ENCODE measurements at regions not wholly inside any gene's neighbourhood (a gene's known extent, or its start where the extent isn't known, plus 50 kb on each side); places are given as distances from the start of the nearest gene placed in this dataset.
"Not testable (repeated sequence)": the region's sequence is repeated elsewhere in the genome, so short reads cannot be mapped to it uniquely, and the experiment has no call there.

GRCh38 chr3:816605-817004 is 276.2 kb upstream of the CNTN6 start:
- DNase-seq = no peak

- no peak for DNase-seq
Measured at GRCh38 chr3:834679-835078, 258.1 kb upstream of the CNTN6 start.

DNA sequence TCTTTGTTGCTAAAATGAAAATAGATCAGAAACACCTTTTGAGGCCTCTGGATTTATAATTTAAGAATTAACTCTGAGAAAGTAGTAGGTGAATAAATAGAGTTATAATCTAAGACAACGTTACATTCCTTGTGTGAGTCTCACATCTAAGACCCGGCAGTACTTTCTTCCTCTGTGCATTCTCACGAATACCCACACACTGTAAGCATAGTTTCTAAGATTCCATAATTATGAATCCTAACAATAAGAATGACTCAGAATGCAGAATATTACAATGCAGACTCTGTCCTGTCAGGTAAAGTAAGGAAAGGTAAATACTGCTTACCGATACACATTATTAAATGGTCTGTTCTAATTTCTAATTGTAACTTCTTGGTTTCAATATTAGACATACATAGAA is 257.7 kb upstream of the CNTN6 start:
- DNase-seq = no peak

GRCh38 chr3:839981-840380 is 252.8 kb upstream of the CNTN6 start:
- DNase-seq = no peak

- DNase-seq = no peak
Measured at GRCh38 chr3:851098-851790, 241.6 kb upstream of the CNTN6 start.

GRCh38 chr3:852033-852432 is 240.8 kb upstream of the CNTN6 start:
- no peak for DNase-seq

- DNase-seq = no peak
Measured at GRCh38 chr3:853489-853888, 239.3 kb upstream of the CNTN6 start.

DNA sequence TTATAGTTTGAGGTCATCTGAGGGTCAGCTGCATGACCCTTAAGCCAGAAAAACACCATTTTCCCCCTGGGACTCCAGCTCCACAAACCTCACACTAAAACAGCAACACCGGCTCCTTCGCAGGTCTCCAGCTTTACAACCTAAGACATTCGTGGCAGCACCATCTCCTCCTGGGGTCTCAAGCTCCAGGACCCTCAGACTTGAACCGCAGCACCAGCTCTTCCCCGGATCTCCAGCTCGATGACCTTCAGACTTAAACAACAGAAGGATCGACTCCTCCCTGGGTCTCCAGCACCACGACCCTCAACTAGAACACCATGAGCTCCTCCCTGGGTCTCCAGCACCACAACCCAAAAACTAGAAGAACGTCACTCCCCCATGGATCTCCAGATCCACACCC is 233.7 kb upstream of the CNTN6 start:
- DNase-seq = no peak

DNA sequence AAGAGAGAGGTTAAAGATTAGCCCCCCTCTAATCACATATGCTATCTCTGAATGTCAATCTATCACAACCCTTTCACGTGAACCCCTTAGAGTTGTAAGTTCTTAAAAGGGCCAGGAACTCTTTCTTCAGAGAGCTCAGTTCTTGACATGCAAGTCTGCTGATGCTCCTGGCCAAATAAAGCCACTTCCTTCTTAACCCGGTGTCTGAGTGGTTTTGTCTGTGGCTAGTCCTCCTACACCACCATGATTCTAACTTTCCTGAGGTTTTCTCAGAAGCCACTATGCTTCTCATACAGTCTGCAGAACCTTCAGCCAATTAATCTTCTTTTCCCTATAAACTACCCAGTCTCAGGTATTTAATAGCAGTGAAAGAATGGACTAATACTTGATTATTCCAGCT is 231.1 kb upstream of the CNTN6 start:
- DNase-seq = no peak

DNA sequence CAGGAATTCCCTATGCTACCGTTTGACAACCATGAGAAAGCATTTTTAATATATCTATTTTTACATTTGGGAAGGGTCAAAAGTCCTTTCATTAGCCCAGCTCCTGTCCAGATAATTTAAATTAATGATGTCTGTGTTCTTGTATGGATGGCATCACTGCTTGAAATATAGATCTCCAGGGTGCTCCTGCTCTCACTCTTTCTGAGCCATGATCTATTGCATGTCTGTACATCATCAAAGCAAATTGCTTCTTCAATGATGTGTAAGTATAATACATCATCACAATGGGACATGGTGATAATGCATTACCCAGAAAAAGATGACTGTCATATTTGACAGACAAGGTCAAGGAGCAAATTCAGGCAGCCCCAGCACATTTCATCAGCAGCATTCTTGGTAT is 223.6 kb upstream of the CNTN6 start:
- no peak for DNase-seq

DNA sequence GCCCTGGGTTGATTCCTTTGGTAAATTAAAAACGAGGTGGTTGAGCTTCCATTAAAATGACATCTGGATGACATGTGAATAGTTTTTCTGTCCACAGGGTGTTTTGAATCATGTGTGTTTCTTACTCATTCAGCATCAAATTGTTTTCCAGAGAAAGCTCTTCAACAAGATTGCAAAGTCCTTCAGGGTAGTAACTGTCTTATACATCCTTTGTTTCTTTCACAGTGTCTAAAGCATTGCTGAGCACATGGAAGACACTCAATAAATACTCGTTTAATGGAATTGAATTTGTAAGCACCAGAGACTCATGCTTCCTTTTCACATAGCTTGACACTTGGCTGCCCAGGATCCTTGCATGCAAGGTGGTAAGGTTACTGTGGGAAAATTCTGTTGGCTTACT is 223.1 kb upstream of the CNTN6 start:
- peak; percentile 6 for DNase-seq

DNA sequence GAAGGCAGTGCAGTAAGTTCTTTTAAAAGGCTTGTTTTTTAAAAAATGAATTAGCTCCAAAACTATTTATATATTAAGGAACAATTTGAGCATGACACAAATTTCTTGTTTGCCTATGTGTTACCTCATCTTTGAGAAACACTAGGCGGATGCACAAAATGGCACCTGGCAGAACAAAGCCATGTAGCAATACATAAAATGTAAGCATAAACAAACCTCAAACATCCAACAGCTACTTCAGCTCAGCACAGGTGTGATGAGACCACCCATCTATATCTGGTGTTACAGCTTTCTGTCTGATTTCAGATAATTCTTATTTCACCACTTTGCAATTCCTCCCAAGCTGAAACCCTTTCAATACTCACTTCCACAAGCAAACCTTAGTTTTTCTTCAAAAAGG is 221.2 kb upstream of the CNTN6 start:
- DNase-seq = no peak

DNA sequence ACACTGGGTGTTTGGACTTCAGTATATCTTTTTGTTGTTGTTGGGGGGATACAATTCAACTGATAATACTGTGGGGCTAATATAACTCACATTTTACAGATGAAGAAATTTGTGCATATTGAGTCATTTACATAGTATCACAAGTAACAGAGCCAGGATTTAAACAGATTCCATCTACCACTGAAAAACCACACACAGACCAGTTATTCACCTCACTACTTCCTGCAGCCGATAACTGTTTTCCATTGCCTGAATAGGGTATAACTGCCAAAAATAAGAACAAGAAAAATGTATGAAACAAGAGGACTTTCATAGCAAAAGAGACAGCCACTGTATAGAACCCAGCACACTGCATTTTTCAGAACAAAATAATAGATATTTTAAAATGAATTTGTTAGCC is 215.8 kb upstream of the CNTN6 start:
- DNase-seq = no peak

- no peak for DNase-seq
Measured at GRCh38 chr3:878746-879145, 214.1 kb upstream of the CNTN6 start.

DNA sequence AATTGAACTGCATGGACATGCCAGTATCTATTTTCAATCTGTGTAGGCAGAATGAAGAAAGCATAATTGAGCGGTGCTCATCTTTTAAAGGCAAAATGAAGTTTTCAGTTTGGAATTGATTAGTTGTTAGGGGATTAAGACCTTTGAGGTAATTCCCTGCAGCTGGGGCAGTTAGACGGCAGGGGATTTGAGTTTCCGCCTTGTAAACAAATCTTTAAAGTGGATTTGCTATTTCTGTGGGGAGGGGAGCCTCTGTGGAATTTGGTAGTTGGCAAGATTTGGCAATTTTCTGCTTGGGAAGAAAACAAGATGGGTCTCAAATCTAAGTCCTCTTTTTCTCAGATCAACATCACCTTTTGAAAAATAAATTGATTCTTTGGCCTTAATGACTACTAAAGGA is 212.5 kb upstream of the CNTN6 start:
- no peak for DNase-seq

DNA sequence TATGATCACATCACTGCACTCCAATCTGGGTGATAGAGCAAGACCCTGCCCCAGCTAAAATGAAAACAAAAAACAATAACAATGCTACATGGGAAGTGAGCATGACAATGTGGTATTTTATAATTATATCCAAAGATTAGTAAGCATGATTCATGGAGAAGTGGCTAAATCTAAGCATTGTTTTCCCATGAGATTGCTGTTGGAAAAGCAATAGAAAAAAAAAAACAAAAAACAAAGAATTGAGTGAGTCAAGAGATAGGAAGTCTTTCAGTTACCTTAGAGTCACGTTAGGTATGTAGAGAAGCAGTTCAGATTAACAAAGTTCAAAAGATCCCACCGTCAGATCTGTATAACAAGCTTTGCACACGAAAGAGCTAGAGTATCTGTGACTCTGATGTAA is 210.3 kb upstream of the CNTN6 start:
- no peak for DNase-seq

DNA sequence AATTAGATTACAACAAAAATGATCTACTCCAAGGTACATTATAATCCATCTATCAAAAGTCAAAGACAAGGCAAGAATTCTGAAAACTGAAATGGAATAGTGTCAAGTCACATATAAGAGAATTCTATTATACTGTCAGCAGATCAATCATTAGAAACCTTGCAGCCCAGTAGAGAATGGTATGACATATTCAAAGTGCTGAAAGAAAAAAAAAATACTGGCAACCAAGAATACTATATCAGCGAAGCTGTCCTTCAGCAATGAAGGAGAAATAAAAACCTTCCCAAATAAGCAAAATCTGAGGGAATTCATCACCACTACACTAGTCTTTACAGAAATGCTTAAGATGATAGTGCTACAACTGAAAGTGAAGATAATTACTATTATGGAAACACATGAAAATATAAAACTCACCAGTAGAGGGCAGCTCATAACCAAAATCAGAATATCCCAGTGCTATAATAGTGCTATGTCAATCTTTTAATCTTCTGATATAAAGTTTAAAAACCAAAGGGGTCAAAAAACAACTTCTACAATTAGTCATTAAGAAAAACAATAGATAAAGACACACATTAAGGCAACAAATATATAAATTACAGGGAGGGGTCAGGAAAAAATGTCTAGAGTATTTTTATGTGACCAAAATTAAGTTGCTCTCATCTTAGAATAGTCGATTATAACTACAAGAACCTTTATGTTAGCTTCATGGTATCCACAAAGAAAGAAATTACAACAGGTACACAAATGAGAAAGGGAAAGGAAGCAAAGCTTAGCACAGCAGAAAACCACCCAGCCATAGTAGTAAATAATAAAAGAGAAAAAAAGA is 190.7 kb upstream of the CNTN6 start:
- DNase-seq = no peak

- no peak for DNase-seq
Measured at GRCh38 chr3:905217-905616, 187.6 kb upstream of the CNTN6 start.

DNA sequence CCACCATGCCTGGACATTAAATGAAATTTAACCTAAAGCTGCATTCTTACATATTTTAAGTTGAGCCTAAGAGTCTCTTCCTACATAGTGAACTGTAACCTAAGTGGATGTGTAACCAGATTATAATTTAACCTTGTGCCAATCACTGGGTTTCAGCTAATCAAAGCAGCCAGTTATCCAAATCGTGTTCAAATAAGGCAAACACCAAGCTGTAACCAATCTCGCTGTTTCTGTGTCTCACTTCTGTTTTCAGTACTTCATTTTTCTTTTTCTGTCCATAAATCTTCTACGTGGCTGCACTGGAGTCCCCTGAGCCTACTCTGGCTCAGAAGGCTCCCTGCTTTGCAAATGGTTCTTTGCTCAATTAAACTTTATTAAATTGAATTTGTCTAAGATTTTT is 186.1 kb upstream of the CNTN6 start:
- DNase-seq = no peak

- no peak for DNase-seq
Measured at GRCh38 chr3:908839-909238, 184.0 kb upstream of the CNTN6 start.

DNA sequence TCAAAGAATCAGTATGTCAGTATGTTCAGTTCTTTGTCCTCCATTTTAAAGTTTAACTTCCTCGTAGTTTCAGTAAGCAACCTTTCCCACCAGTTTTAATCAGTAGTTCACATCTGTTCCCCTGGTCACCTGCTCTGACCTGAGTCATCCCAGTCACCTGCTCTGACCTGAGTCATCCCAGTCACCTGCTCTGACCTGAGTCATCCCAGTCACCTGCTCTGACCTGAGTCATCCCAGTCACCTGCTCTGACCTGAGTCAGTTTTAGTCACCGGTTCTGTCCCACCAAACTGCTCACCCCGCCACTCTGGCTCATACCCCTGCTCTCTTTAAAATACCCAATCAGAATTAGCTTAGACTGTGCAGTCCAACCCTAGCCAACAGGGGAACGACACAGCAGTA is 180.1 kb upstream of the CNTN6 start:
- not testable (repeated sequence) for DNase-seq

DNA sequence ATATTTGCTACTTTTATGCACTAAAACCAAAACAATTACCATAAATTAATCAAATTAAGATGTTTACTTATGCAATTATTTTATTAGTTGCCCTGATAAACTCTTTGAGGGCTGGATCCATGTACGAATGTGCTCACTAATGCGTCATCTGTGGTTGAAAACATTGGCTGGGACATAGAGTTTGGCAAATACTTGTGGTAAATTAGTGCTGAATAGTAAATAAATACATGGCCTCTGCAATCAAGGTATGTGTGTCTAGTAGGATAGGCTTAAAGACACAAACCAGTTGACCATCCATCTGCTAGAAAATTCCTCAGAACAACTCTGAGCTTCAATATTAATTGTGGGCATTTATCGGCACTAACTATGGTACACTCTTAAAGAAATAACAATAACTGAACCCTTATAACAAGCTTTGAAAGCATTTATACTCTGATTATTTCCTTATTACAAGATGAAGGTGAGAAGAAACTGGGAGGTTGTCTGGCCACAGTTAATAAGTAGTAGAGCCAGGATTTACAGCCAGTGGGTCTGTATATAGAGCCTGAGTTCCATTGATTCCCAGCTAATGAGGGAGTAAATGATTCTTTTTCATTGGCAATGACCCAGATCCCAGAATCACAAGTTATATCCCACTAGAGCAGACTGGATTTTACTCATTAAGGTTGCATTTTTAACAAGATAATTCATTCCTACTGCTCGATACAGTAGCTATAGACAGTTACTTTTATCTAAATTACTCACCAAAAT is 169.5 kb upstream of the CNTN6 start:
- DNase-seq = no peak

DNA sequence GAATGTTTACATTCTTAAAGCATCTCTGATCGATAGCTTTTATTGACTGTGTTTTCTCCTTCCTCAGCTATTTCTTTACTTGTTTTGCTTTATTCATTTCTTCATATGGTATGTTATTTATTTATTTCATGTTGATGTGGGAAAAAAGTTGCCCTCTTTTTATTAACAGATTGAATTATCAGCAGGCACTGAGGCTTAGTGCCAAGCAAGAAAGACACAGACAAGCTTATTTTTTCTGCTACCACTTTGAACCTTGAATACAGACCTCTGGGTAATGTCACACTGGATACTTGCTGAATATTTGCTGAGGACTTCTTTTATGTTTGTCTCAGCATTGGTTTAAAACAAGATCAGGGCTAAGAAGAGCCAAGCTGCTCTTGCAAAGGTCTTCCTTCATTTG is 162.0 kb upstream of the CNTN6 start:
- DNase-seq = no peak
